NCI-H2227 (cell line): ENCODE measurements at regions not wholly inside any gene's neighbourhood (a gene's known extent, or its start where the extent isn't known, plus 50 kb on each side); places are given as distances from the start of the nearest gene placed in this dataset.
"Not testable (repeated sequence)": the region's sequence is repeated elsewhere in the genome, so short reads cannot be mapped to it uniquely, and the experiment has no call there.

Experiments used
- DNase-seq: peaks from one replicate; lab custom pipeline; 2025; ENCODE audit not compliant: unreplicated experiment; lab: John Stamatoyannopoulos, UW

DNA sequence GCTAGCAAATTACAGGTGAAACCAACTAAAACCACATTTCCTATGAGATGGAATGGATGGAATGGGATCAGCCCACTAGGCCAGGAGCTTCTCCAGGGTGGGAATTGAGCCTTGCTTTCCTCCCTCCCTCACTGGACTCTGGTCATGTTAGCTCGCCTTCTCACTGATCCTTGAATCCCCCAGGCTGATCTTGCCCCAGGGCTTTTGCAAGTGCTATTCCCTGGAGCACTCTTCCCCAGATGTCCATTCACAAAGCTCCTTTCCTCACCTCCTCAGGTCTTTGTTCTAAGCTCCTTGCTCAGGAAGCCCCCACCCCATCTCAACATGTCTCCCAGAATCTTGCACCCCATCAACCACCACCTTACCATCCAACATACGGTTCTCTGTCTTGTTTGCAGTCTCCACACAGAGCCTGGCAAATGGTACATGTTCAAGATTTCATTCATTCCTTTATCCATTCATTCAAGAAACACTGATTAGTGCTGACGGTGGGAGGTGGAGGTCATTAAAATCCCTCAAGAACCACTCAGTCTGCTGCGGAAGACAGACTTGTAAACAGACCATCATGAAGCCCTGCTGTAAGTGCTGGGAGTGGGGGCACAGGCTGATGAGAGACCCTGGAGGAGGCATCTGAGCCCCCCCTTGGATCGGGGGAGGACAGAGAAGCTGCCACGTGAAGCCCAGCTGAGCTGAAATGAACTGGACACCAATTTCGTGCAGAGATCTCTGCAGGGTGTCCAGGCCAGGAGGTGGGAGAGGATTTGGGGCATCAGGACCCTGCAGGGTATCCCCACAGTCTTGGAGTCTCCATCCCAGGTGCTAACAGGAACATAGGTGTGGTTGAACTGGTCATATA is 141.7 kb downstream of the BARX1 start:
- no peak for DNase-seq

DNA sequence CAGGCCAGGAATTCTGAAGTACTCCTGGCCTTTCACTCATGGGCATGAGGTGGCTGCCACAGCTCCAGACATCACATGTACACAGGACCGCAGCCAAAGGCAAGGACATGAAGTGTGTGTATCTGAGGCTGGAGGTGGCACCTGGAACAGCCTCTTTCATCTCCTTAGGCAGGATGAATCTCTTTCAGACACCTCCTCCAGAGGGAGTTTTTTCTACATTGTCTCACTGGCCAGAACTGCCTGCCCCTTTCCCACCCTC is 142.8 kb downstream of the BARX1 start:
- no peak for DNase-seq

DNA sequence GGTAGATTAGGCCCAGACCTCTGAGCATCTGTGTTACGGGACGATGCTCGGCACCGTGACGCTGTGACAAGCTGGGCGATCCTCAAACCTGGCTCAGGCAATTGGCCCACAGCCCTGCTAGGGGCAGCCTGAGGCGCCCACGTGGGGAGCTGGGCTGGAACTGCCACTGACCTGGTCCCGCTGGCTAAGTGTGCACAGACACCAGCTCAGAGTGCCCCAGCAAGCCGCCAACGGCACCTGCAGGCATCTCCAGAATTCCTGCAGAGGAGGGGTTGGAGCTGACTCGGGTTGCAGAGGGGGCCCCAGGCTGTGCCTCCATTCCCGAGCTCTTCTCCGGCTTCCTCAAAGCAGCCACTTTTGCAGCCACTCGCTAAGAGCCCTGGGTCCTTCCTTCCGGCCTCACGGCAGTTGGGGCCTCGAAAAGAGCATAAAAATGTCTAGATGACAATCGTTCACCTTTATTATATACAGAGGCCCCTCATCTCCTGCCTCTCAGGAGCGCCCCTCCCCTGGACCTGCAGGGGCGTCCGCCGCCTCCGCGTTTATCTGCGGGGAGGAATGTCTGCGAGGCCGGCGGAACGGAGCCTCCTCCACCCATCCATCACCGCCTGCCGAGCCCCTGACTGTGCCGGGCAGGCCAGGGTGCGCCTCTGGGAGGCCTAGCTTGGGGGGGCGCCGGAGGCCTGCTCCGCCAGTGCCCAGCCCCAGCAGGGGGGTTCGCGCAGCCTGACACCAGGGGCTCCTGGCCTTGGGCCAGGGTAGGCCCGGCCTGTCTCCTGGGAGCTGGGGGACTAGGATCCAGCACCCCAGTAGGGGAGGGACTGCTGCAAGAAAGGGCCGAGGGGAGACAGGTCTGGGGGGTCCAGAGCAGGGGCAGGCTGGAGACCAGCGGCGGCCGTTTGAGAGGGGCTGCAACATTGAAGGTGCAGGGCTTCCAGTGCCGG is 144.9 kb downstream of the BARX1 start:
- DNase-seq: no peak

DNA sequence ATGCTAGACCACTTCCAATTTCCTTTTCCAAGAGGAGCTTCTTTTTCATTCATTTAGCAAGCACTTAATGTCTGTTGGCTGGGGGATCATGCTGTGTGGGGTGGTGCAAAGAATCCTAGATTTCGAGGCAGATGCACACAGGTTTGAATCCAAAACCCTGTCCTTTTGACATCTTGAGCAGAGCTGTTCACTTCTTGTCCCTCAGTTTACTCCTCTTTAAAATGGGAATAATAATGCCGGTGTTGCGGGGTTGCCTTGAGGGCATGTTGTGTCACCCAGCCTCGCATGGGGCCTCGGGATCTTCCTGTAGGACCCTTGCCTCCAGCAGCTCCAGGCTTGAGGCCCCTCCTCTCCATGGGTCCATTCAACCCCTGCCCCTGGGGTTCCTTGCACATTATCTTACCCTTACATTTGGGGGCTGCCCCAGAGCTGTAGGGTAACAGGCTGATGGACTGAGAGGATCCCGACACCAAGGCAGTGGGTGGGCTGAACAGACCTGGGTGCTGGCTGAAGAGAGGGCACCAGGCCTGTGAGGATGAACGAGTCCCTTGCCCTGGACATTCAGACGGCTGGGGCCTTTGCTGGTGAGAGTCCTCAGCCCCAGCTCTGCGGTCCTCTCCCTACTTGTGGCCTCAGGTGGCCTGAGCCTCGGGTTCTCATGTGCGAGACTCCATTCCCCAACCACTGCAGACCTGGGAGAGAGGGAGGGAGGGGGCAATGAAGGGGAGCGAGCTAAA is 145.8 kb downstream of the BARX1 start:
- no peak for DNase-seq

DNA sequence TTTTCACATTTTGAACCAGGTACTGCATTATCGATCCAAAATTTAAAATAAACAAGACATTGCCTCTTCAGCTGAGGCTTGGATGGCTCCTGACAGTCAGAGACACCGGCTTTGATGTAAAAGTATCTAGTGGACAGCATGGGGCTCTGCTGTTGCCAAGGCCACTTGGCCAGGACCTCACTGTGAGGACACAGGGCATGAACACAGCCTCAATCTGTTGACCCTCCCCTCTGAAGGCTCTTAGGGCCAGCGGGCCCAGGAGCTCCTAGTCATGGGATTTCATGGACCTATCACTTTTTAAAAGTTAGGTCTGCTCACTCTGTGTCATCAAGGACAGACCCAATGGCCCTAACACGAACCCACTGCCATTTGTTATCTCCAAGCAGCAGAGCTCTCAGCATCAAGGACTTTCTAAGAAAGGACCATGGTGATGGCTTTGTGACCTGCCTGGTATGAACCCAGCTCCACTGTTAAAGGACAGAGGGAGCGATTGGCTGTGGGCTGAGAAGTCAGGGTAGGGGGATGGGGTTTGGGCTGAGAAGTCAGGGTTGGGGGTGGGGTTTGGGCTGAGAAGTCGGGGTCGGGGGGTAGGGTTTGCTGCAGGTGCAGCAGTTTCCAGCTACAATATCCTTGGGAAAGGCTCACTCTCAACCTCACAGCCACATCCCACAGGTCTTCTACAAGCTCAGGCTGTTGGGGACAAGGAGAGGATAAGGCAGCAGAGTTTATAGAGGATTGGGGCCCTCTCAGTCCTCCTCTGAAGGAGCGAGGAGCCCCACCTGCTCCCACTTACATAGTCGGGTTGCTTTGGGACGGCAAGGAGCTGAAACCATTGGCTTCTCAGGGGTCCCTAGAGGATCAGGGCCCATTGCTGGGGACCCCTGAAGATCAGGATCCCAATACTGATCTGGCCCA is 146.8 kb downstream of the BARX1 start:
- no peak for DNase-seq

DNA sequence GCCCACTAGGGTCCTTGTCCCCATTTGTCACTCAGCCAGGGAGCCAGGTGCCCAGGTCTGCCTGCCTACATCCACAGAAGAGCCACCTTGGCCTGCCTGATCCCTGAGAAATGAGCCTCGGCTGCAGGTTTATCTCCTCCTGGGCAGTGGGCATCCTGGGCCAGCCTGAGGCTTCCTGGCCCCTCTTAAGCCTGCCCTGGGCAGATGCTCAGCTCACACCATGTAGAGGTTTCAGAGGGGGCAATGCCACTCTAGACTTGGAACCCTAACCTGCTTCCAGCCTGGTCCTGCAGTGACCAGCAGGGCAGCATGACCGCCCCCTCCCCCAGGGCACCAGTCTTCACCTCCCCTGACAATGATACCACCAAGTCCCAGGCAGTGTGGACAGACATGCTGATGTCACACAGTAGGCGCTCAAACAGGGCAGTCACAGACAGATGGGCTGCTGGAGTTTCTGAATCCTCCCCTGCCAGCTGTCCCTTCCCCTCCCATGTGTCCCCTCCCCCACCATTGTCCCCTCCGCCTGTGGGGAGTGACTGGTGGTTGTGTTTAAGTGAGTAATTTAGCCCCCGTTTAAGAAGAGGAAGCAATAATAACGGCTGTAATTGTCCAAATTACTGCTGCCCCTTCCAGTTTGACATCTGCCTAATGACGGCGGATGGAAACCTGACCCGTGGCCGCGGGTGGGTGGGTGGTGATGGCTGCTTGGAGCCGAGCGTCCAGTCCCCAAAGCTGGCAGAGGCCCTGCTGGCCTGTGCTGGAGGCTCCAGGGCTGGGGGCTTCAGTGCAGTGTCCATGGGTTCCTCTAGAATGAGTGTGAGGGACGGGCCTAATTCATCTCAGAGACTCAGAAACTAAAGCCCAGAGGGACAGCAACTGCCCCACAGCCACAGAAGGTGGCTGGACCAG is 147.7 kb downstream of the BARX1 start:
- DNase-seq: peak; percentile 49

DNA sequence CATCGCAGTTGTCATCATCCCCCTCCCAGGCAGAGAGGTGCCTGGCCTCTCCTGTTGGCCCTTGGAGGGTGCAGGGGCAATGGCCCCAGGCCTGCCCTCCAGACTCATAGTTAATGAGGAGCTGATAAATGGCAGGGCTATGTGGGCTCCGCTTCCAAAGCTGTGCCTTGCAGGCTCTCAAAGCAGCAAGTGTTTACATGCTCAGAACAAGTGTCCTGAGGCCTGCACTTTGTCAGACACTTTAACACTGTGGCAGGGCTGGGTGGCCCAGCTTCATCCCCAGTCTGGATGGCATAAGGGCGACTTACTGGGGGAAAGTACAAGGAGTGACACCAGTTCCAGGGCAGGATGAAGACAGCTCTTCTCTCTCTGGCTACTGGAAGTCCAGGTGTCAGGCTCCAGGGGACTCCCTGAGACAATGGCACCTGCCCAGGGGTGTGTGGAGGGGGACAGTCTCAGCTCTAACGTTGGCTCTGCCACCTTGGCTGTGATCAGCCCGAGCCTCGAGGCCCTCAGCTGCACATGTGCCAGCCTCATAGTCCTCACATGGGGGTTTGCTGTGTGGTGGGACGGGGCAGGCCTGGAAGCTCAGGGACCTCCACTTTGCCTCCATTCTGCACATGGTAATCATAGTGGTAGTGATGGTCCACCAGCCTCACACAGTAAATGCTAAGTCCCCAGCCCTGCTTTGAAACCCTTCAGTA is 153.4 kb downstream of the BARX1 start:
- DNase-seq: no peak

DNA sequence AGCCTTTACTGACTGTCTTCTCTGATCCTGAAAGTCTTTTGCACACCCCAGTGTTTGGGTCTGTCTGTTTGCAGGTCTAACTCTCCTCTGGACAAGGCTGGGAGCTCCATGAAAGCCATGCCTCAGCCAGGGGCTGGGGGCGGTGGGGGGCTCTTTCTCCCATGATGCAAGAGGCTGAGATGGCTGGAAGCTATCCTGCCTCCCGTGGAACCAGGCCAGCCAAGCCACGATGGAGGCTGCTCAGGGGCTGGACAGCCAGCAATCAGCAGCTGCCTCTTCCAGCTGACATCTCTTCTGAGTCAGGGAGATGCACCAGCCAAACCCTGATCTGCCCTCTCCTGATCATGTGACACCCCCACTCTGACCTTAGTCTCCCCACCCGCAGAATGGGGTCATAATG is 154.0 kb downstream of the BARX1 start:
- DNase-seq: no peak

DNA sequence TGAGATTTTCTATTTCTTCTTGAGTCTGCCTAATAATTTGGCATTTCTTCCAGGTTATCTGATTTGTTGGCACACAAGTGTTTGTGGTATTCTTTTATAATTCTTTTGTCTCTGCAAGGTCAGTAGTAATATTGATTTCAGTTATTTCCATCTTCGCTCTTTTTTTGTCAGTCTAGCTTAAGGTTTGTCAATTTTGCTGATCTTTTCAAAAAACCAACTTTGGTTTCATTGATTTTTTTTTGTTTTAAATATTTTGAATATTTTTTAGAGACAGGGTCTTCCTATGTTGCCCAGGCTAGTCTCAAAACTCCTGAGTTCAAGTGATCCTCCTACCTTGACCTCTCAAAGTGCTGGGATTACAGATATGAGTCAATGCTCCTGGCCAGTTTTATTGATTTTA is 162.8 kb downstream of the BARX1 start:
- DNase-seq: no peak

DNA sequence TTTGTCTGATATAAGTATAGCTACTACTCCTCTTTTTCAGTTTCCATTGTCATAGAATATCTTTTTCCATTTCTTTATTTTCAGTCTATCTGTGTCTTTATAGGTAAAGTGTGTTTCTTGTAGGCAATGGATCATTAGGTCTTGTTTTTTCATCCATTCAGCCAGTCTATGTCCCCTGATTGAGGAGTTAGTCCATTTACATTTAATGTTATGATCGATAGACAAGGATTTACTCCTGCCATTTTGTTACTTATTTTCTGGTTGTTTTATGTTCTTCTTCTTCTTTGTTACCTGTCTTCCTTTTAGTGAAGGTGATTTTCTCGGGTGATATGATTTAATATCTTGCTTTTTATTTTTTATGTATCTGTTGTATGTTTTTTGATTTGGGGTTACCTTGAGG is 169.0 kb downstream of the BARX1 start:
- DNase-seq: no peak

DNA sequence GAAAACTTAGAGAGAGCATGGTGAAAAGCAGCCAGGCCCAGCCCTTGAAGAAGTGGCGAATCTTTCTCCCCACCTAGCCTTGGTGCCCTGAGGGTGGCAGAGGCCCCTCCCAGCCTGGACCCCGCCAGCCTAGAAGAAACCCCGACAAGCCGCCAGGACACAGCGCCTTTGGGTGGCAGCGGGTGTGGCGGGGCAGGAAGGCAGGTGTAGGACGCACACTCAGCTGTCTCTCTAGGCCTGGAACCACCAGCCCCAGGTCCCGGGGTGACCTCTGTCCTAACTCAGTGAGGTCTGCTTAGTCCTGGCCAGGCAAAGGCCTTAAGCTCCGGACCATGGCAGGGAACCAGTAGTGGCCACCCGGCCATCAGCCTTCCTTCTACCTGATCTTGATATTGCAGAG is 178.3 kb downstream of the BARX1 start:
- no peak for DNase-seq

DNA sequence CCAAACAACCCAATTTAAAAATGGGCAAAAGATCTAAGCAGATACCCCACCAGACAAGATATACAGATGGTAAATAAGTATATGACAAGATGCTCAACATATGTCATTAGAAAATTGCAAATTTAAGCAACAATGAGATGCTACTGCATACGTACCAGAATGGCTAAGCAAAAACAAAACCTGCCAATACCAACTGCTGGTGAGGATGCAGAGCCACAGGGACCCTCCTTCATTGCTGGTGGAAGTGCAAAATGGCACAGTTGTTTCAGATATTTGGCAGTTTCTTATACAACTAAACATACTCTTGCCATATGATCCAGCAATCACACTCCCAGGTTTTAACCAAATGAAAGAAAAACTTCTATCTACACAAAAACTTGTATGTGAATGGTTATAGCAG is 178.9 kb downstream of the BARX1 start:
- no peak for DNase-seq

DNA sequence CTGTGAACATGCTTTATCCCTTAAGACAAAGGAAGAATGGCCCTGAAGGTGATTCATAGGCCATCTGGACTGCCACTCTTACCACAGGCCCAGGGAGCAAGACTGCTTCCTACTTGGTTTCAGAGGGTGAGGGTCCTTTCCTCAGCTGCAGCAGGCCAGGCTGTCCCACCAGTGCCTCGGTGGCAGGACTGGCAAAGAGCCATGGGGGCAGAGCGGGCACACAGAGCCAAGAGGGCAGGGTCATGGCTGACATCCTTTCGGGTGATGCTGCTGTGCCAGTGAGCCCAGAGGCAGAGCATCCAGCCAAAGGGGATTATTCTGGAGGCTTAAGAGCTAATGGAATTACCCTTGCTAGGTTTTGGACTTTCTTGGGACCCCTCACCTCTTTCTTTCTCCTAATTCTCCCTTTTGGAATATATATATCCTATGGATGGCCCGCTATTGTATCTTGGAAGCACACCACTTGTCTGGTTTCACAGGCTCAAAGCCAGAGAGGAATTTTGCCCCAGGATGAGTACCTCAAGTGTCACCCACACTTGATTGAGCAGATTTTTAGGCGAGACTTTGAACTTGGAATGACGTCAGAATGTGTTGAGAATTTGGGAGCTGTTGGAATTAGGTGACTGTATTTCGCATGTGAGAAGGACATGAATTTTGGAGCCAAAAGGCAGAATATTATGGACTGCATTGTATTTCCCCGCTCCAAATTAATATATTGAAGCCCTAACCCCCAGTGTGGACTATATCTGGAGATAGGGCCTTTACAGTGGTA is 180.6 kb downstream of the BARX1 start:
- no peak for DNase-seq

DNA sequence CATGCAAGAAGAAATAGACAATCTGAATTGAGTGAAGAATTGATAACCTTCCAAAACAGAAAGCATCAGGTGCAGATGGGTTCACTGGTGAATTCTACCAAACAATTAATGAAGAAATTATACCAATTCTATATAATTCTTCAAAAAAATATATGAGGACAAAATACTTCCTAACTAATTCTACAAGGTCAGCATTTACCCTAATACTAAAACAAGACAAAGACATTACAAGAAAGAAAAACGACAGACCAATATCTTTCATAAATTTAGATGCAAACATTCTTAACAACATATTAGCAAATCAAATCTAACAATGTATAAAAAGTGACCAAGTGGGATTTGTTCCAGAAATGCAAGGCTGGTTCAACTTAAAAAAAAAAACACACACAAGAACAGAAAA is 183.9 kb downstream of the BARX1 start:
- no peak for DNase-seq

DNA sequence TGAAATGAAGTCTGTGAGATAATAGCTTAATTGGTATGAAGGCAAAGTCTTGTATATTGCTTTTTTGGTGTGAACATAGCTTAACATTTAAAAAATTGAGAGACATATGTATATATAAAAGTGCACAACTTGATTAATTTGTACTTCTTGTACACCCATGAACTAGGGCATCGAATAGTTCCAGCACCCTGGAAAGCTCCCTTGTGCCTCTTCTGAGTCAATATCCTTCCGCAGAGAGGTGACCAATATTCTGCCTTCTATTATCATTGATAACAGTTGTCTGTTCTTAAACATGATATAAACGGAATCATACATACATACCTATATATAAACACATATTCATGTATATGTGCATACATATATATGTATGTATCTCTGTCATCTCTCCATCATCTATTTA is 185.4 kb downstream of the PHF2 start:
- DNase-seq: no peak

DNA sequence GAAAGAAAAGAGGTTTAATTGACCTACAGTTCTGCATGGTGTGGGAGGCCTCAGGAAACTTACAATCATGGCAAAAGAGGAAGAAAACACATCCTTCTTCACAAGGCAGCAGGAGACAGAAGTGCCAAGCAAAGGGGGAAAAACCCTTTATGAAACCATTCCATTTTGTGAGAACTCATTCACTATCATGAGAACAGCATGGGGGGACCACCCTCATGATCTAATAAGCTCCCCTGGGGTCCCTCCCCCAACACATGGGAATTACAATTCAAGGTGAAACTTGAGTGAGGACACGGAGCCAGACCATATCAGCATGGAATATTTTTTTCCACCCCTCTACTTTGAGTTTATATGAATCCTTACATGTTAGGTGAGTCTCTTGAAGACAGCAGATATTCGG is 173.7 kb downstream of the PHF2 start:
- DNase-seq: no peak

DNA sequence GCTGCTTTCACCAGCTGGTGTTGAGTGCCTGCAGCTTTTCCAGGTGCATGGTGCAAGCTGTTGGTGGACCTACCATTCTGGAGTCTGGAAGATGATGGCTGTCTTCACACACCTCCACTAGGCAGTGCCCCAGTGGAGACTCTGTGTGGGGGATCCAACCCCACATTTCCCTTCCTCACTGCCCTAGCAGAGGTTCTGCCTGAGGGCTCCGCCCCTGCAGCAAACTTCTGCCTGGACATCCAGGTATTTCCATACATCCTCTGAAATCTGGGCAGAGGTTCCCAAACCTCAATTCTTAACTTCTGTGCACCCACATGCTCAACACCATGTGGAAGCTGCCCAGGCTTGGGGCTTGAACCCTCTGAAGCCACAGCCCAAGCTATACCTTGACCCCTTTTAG is 172.4 kb downstream of the PHF2 start:
- not testable (repeated sequence) for DNase-seq

DNA sequence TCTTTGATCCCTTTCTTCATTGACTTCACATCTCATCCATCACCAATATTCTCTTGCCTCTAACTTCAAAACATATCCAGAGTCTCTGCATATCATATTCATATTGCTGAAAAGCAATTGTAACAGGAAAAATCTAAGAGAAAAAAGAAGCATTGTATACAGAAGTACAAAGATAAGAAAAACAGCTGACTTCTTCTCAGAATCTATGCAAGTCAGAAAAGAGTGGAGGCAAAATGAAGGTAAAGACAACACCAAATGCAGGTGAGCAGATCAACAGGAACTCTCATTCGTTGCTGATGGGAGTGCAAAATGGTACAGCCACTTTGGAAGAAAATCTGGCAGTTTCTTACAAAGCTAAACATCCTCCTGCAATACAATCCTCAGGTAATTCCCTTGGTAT is 155.6 kb downstream of the PHF2 start:
- DNase-seq: no peak
